ENCODE measurements at regions not wholly inside any gene's neighbourhood (a gene's known extent, or its start where the extent isn't known, plus 50 kb on each side); places are given as distances from the start of the nearest gene placed in this dataset.
"Not testable (repeated sequence)": the region's sequence is repeated elsewhere in the genome, so short reads cannot be mapped to it uniquely, and the experiment has no call there.

DNA sequence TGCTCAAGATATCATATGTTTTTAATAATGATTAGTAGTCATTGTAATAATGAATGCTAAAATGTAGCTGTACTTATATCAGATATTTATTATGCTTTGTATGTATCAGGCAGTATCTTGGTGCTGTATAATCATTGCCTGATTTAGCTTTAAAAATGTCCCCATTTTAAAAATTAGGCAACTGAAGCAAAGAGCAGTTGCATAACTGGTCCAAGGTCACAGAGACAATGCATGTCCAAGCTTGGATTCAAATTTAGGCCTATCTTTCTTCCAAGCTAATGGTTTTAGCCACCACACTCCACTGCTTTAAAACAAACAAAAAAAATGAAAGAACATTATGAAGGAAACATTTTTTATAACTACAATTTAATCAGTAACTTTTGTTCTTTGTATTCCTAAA, 725.8 kb upstream of the RAG2 start:
- DNase-seq (ENCODE audit: low read depth in 2 of 2): no peak

- no peak for DNase-seq (ENCODE audit: low read depth in 2 of 2)
Observed at GRCh38 chr11:37322333-37323194, 724.5 kb upstream of the RAG2 start.

GRCh38 chr11:37320921-37321320, 722.9 kb upstream of the RAG2 start:
- DNase-seq (ENCODE audit: low read depth in 2 of 2): no peak

DNA sequence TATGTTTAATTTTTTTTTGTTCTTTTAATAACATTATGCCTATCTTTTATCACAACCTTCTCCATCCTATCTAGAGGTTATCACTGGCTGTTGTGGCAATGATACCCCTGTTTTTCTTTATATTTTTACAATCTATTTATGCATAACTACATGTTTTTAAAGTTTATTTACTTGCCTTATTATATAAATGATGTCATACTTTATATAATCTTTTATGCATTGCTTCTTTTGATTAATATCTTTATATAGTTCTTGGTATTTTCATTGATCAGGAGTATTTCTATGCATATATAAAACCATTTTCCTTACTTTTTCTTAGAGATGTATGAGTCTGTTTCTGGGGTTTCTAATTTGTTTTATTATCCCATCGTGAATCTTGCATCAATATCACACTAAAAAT, 719.8 kb upstream of the RAG2 start:
- DNase-seq (ENCODE audit: low read depth in 2 of 2): no peak

GRCh38 chr11:37313266-37313665, 715.2 kb upstream of the RAG2 start:
- DNase-seq (ENCODE audit: low read depth in 2 of 2): no peak

- DNase-seq (ENCODE audit: low read depth in 2 of 2): no peak
Observed at GRCh38 chr11:37306563-37306962, 708.5 kb upstream of the RAG2 start.

DNA sequence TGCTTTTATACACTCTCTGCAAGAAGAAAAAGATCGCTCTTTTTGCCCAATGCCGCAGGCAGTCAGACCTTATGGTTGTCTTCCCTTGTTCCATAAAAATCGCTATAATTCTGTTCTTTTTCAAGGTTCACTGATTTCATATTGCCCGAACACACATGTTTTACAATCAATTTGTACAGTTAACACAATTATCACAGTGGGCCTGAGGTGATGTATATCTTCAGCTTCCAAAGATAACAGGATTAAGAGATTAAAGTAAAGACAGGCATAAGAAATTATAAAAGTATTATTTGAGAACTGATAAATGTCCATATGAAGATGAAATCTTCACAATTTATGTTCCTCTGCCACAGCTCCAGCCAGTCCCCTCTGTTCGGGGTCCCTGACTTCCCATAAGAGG, 703.4 kb upstream of the RAG2 start:
- DNase-seq (ENCODE audit: low read depth in 2 of 2): not testable (repeated sequence)

DNA sequence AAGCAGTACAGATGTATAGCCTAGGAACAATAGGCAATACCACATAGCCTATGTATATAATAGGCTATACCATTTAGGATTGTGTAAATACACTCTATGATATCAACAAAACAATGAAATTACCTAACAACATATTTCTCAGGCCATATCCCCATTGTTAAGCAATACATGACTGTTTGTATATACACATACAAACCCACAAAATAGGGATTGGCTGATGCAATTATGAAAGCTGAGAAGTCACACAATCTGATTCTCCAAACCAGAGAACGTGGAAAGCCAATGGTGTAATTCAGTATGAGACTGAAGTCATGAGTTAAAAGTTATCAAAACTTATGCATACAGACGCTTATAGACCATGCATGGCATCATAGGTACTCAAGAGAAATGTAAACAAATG, 700.1 kb upstream of the RAG2 start:
- DNase-seq (ENCODE audit: low read depth in 2 of 2): no peak

DNA sequence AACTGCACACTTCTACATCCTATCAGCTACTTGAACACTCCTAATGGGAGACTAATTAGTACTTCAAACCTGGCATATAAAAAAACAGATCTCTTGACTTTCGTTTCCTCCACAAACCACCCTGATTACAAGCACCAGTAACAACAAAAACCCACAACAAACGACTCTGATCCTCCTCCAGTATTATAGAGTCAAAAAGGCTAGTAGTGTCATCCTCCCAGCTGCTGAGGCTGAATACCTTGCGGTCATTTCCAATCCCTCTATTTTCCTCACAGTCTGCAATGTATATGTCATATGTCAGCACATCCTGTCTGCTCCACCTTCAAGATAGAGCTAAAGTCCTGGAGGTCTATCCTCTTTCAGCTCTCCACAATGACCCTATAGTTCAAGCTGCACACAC, 688.9 kb upstream of the RAG2 start:
- DNase-seq (ENCODE audit: low read depth in 2 of 2): no peak

DNA sequence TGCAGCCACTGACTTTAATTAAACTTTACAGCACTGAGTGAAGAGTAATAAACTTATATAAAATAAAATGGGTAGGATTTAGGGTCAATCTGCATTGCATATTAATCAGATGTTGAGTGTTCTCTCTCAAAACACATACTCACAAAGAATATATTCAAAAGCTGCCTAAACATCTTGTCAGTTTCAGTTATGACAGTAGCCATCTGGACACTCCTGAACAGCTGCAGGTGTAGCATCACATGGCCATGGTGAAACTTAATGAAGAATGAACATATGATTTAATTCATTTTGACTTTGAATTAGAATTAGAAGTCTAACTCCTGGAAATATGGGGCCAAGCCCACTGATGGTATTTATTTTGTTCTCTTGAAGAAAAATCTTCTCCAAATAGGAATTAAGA, 684.3 kb upstream of the RAG2 start:
- no peak for DNase-seq (ENCODE audit: low read depth in 2 of 2)

GRCh38 chr11:37280200-37280599, 682.2 kb upstream of the RAG2 start:
- no peak for DNase-seq (ENCODE audit: low read depth in 2 of 2)

- no peak for DNase-seq (ENCODE audit: low read depth in 2 of 2)
Observed at GRCh38 chr11:37277896-37278465, 679.9 kb upstream of the RAG2 start.

DNA sequence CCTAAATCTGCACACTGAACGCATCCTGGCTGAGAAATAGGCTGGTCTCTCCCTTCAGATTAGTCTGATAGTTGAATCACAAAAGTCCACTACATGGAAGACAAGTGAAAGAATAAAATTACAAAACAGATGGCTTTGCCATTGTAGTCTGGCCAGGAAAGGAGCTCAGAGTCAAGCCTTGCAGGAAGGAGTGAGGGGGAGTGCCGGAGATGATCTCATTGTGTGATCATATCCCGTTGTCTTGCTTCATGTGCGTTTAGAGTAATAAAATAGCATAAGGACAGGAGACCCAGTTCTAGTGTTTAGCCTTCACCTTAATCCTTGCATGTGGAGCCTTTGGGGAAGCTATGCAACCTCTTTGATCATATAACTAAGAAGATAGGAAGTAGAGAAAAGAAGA, 666.7 kb upstream of the RAG2 start:
- DNase-seq (ENCODE audit: low read depth in 2 of 2): no peak

DNA sequence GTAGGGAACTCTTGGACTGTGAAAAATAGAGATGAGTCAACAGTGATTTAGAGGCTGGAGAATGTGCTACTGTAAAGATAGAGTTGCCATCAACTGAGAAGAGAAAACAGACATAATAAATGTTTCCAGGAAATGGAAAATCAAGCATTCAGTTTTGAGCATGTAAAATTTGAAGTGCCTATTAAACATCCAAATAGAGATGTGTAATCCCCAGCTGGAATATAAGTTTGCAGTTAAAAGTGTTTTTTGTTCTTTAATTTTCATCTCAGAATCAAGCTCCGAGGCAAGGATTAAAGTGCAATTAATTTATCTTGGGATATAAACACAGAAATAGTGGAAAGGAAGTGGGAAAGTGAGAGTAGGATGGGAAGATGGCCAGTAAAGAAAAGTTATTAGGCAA, 666.0 kb upstream of the RAG2 start:
- DNase-seq (ENCODE audit: low read depth in 2 of 2): no peak

DNA sequence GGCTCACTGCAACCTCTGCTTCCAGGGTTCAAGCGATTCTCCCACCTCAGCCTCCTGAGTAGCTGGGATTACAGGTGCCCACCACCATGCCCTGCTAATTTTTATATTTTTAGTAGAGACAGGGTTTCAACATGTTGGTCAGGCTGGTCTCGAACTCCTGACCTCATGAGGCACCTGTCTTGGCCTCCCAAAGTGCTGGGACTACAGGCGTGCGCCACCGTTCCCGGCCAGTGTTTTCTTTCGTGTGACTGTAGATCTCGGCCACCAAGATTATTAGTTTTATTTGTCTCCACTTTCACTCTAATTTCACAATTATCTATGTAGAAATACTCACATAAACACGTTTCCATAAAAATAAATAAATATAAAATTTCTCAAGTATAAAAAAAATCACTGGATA, 665.4 kb upstream of the RAG2 start:
- DNase-seq (ENCODE audit: low read depth in 2 of 2): not testable (repeated sequence)

DNA sequence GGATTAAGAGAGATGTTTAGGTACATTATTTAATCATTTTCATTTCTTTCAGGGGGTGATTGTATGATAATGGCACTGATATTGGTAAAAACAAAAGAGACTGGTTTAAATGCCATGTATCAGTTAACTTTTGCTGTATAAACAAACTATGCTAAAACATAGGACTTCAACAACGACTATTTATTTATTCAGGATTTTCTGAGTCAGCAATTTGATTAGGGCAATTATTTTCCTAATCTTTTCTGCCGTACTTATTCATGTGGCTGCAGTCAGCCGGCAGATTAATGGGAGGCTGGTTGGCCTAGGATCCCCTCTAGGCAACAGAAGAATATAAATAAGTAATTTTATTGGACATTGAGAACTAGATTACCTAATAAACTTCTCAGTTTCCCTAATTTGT, 661.7 kb upstream of the RAG2 start:
- no peak for DNase-seq (ENCODE audit: low read depth in 2 of 2)

DNA sequence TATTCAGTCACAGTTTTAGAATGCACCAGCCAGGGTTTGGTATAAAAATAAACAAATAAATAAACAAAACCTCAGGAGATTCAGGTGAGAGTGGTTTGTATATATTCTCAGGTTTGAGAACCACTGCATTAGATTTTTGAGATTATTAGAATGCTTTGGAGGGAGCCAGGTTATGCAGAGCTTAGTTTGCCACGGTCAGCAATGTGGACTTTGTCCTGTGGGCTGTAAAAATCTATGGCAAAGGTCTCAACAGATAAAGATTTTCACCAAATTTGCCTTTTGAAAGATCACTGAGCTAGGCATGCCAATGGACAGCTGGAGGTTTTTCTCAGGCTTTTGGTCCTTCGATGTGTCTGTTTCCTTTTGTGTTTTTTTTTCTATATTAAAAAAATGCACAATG, 650.1 kb upstream of the RAG2 start:
- no peak for DNase-seq (ENCODE audit: low read depth in 2 of 2)

- DNase-seq (ENCODE audit: low read depth in 2 of 2): not testable (repeated sequence)
Observed at GRCh38 chr11:37246092-37246491, 648.1 kb upstream of the RAG2 start.

- no peak for DNase-seq (ENCODE audit: low read depth in 2 of 2)
Observed at GRCh38 chr11:37230865-37231264, 632.8 kb upstream of the RAG2 start.

- no peak for DNase-seq (ENCODE audit: low read depth in 2 of 2)
Observed at GRCh38 chr11:37223962-37224361, 625.9 kb upstream of the RAG2 start.

DNA sequence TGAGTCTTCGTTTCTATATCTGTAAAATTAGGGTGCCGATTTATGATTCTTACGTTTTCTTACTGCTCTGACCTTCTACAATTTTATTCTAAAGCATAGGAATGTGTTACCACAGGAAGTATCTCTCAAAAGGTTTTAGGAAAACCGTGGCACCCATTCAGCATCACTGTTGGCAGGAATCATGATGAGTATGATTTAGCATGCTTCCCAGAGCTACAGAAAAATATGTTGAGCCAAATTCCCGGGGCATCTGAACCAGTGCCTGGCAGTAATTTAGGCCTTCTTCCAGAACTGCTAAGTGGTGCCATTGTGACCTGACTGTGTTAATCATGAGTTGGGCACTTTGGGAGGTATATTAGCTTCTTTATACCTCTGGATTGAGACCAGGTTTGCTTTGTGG, 605.0 kb upstream of the RAG2 start:
- DNase-seq (ENCODE audit: low read depth in 2 of 2): no peak

GRCh38 chr11:37199082-37199481, 601.0 kb upstream of the RAG2 start:
- no peak for DNase-seq (ENCODE audit: low read depth in 2 of 2)

DNA sequence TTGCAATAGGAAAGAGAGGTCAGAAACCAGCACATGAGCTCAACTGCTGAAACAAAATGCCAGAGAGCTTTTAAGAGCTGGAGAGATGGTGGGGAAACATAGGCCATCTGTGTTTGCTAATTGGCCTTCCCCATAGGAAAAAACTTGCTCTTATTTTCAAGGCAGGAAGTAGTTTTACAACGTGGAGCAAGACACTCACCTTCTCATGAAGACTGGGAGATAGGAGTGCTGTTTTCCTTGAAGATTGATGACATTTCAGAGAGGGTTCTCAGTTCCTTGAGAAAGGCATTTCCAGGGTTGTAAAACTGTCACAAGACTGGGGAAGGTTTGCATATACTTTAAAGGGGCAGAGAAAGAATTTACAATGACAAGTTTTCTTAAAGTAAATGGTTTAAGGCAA, 586.3 kb upstream of the RAG2 start:
- no peak for DNase-seq (ENCODE audit: low read depth in 2 of 2)

- no peak for DNase-seq (ENCODE audit: low read depth in 2 of 2)
Observed at GRCh38 chr11:37182031-37182430, 584.0 kb upstream of the RAG2 start.
